ENCODE measurements at regions not wholly inside any gene's neighbourhood (a gene's known extent, or its start where the extent isn't known, plus 50 kb on each side); places are given as distances from the start of the nearest gene placed in this dataset.

- TF ChIP-seq EP300 (IDR thresholded peaks at IDR 0.05) (no peak), POLR2AphosphoS5 (IDR thresholded peaks at IDR 0.05) (no peak), POLR2A (IDR thresholded peaks at IDR 0.05; ENCODE audit: low read depth) (no peak), CTCF (IDR thresholded peaks at IDR 0.05) (no peak)
- WGBS = 81% methylated on average over 7 of the region's 7 CpGs
- Histone ChIP-seq H3K27me3 (no peaks in the 10 kb centered on the region), H3K4me1 (peaks cover 18 to 31% (median 26%) of the 10 kb centered on the region in 4 donors), H3K27ac (replicated peaks in 1 of 4) (peak overlapping the region; percentile 23 to 60 (median 50)), H3K9me3 (no peaks in the 10 kb centered on the region), H3K4me3 (no peak overlapping the region), H3K36me3 (no peaks in the 10 kb centered on the region)
- intact Hi-C loops (cut with DNase I) = loop anchor here (10.0 kb wide), 1 partner anchor 418 kb away; the partner anchor contains the start of gene CDYL
- no peak for DNase-seq (ENCODE audit: extremely low spot score)
Measured at GRCh38 chr6:4356899-4357659, 221.7 kb upstream of the ECI2 start.

- Histone ChIP-seq H3K27ac (replicated peaks in 1 of 4) (no peak overlapping the region), H3K36me3 (no peaks in the 10 kb centered on the region), H3K4me3 (no peak overlapping the region), H3K27me3 (no peaks in the 10 kb centered on the region), H3K4me1 (peaks cover 32 to 49% (median 44%) of the 10 kb centered on the region in 4 donors), H3K9me3 (no peaks in the 10 kb centered on the region)
- TF ChIP-seq CTCF (IDR thresholded peaks at IDR 0.05) (no peak), POLR2A (IDR thresholded peaks at IDR 0.05; ENCODE audit: low read depth) (no peak), EP300 (IDR thresholded peaks at IDR 0.05) (no peak), POLR2AphosphoS5 (IDR thresholded peaks at IDR 0.05) (no peak)
- intact Hi-C loops (cut with DNase I) = loop anchor here (10.0 kb wide), 1 partner anchor 420 kb away; the partner anchor contains the start of gene CDYL
- DNase-seq (ENCODE audit: extremely low spot score) = no peak
- WGBS = 70% methylated on average over 5 of the region's 5 CpGs
Measured at GRCh38 chr6:4355241-4355640, 219.9 kb upstream of the ECI2 start.

- Histone ChIP-seq H3K4me3 (no peak overlapping the region), H3K27me3 (no peaks in the 10 kb centered on the region), H3K4me1 (peaks cover 27 to 44% (median 42%) of the 10 kb centered on the region in 4 donors), H3K36me3 (no peaks in the 10 kb centered on the region), H3K9me3 (no peaks in the 10 kb centered on the region), H3K27ac (replicated peaks in 1 of 4) (no peak overlapping the region)
- TF ChIP-seq CTCF (IDR thresholded peaks at IDR 0.05) (no peak), POLR2A (IDR thresholded peaks at IDR 0.05; ENCODE audit: low read depth) (no peak), POLR2AphosphoS5 (IDR thresholded peaks at IDR 0.05) (no peak), EP300 (IDR thresholded peaks at IDR 0.05) (no peak)
- no peak for DNase-seq (ENCODE audit: extremely low spot score)
- intact Hi-C loops (cut with DNase I) = loop anchor here (5.0 to 10.0 kb wide), 2 partner anchors 228 to 421 kb away; partner anchors contain the start of gene CDYL
- 92% methylated on average over 7 of the region's 7 CpGs for WGBS
Measured at GRCh38 chr6:4354181-4354580, 218.8 kb upstream of the ECI2 start.

- Histone ChIP-seq H3K27me3 (no peaks in the 10 kb centered on the region), H3K27ac (replicated peaks in 1 of 4) (peak overlapping the region; percentile 75 to 86 (median 80)), H3K4me3 (no peak overlapping the region), H3K4me1 (peaks cover 20 to 44% (median 37%) of the 10 kb centered on the region in 4 donors), H3K9me3 (no peaks in the 10 kb centered on the region), H3K36me3 (no peaks in the 10 kb centered on the region)
- 93% methylated on average over 6 of the region's 6 CpGs for WGBS
- TF ChIP-seq EP300 (IDR thresholded peaks at IDR 0.05) = no peak
- no peak for TF ChIP-seq POLR2AphosphoS5 (IDR thresholded peaks at IDR 0.05)
- no peak for TF ChIP-seq CTCF (IDR thresholded peaks at IDR 0.05)
- no peak for TF ChIP-seq POLR2A (IDR thresholded peaks at IDR 0.05; ENCODE audit: low read depth)
- no peak for DNase-seq (ENCODE audit: extremely low spot score)
- intact Hi-C loops (cut with DNase I) = loop anchor here (5.0 to 10.0 kb wide), 2 partner anchors 230 to 422 kb away; partner anchors contain the start of gene CDYL
Measured at GRCh38 chr6:4352731-4353130, 217.4 kb upstream of the ECI2 start.
